ENCODE measurements at regions not wholly inside any gene's neighbourhood (a gene's known extent, or its start where the extent isn't known, plus 50 kb on each side); places are given as distances from the start of the nearest gene placed in this dataset.

GRCh38 chr18:60555625-60556024, 183.1 kb upstream of the MC4R start:
- no peak for DNase-seq

DNA sequence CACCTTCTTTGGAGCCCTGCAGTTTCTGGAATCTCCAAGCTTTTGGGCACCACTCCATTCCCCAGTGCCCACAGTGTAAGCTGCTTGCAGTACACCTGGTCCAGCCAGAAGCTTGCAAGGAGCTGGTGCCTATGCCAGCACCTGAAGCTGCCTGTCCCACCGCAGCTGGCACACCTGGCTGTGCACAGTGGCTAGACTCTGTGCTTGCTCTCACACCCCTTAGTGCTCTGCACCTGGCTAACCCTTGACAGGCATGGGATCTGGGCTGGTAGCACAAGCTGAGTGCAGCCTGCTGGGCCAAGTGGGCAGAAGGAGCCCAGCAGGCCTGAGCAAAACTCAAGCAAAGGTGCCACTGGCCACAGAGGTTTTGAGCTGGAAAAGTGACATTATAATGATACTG, 183.8 kb upstream of the MC4R start:
- no peak for DNase-seq

DNA sequence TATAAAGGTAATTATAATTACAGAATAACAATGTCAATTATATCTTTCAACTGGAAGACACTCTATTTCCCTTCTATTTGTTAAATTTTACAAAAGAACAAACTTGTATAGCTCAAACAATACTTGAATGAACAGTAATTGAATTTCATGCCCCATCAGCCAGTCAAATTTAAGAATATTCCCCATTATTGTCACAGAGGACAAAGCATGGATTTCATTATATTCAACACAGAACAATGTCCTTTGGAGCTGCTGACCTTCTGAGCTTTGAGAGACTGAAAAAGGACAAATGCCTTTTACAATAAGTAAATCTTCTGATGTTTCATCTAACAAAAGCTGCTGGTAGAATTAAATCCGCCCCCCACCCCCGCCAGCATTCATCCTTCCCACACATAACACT, 187.5 kb upstream of the MC4R start:
- DNase-seq, result no peak

- DNase-seq, result no peak
These were observed 190.5 kb upstream of the MC4R start for GRCh38 chr18:60563082-60563481.

DNA sequence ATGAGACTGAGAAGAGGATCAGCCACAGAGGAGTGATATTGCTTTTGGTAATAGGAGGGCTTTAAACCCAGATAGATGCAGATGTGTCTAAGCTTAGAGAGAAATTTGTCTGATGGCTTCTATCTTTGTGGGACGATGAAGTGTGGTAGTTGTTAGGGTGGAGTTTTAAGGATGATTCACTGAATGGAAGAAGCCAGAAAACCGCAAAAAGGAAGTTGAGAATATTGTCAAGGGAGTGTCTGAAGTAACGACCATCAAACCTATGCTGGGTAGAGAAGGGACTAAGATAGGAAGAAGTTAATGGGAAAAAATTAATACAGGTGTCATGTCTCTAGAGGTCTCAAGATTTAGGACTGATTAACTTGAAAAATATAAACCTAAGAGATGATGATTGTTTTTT, 195.6 kb upstream of the MC4R start:
- DNase-seq, result no peak

DNA sequence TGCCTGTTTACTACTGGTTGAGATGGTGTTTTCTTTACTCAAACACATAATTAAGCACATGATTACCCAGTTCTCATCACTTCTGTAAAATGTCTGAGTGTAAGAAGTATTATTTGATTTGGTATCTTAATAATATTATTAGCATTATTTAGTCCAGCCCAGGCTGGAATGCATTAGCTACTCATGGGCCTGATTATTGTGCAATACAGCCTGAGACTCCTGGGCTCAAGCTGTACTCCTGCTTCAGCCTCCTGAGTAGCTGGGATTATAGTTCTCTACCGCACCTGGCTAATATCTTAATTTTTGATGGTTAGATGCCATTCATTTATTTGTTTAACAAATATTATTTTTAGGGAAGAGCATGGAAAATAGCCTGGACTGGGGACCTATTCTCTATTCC, 197.6 kb upstream of the MC4R start:
- no peak for DNase-seq

DNA sequence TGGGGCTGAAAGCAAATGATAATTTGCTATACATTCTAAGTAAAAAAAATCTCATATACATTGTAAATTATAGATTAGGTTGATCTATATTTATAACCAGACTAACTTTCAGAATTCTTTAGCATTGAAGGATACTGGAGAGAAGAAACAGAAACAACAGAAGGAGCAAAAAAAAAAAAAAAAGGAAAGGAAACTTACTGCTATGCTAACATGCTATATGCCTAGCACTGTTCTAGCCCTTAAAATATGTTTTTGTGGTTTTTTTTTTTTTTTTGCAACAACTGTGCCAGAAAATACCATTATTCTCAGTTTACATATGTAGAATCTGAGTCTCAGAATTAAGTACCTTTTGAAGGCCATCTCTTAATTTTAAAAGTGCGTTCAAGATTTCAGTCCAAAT, 204.9 kb upstream of the MC4R start:
- DNase-seq, result no peak

DNA sequence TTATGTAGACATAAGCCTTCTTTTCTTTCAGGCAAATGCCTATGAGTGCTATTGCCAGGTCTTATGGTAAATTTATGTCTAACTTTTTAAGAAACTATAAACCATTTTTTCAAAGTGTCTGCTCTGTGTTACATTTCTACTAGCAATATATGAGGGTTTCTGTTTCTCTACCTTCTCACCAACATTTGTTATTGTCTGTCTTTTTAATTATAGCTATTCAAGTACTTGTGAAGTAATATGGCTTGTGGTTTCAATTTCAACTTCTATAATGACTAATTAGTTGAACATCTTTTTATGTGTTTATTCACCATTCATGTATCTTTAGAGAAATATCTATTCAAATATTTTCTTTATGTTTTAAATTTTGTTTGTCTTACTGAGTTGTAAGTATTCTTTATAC, 213.1 kb upstream of the MC4R start:
- DNase-seq, result no peak

DNA sequence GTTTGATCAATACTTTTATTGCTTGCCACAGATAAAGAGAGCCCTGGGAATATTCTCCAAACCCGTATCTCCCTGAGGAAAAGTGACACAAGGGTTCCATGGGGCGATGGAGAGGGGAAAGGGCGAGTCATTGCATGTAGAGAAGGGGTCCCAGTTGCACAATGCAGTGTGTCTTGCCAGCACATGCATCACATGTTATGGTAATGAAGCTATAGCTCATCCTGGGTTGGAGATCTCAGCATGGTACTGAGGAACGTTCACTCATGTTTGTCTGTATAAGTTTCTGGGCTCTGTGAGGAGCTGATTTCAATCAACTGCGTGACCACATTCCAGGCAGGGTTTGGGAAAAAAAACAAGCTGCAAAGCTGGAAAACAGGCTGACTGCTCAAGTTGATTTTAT, 220.7 kb upstream of the MC4R start:
- no peak for DNase-seq

- no peak for DNase-seq
These were observed 224.4 kb upstream of the MC4R start for GRCh38 chr18:60596928-60597327.

DNA sequence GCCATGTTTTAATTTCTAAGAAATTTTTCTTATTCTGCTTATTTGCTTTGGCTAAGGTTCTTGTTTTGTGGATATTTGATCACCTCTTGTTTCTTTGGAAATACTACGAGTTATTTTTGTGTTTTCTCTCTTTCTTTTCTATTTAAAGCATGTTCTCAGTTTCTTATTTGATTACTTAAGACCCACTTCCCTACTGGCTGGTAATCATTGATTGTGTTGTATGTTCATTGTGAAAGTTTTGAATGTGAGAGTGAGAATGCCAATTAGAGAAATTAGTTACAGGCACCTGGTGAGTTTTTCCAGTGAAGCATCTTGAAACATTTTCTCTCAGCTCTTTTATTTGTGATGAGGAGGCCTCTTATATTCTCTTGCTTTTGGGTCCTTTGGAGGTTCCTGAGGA, 226.7 kb upstream of the MC4R start:
- DNase-seq, result no peak

DNA sequence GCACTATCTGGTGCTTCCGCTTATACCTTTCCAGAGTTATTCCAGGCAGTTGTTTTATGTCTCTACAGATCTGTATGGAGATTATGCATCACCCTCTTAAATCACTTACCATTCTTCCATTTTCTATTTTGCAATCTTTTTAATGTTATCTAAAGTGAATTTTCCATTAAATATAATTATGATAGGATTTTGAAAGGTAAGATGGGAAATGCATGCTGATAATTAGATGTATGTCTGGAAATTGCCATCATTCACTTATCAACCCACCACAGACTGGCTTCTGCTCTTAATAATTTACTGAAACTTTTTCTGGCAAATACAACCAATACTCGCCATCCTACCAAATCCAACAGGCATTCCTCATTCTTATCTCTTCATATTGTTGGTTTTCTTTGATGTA, 227.4 kb upstream of the MC4R start:
- no peak for DNase-seq

GRCh38 chr18:60601249-60601648, 228.7 kb upstream of the MC4R start:
- DNase-seq, result no peak

- no peak for DNase-seq
These were observed 250.8 kb upstream of the MC4R start for GRCh38 chr18:60623331-60623730.

- no peak for DNase-seq
These were observed 251.6 kb upstream of the MC4R start for GRCh38 chr18:60624207-60624606.

DNA sequence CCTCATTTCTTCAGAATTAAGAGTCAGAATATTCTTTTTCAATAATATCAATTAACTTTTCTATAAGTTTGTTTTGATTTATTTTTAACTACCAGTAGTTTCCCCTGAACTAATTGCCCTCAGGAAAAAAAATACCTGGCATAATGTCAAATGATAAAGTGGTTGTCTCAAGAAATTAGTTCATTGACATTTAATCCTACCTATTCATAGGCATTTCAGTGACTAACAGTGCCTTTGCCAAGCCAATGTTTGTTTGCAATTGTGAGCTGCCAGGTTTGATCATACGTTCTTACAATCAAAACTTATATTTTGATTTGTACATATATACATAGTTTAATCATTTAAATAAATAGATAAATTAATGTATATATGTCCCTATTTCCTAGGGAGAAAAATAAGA, 267.3 kb upstream of the MC4R start:
- DNase-seq, result no peak

DNA sequence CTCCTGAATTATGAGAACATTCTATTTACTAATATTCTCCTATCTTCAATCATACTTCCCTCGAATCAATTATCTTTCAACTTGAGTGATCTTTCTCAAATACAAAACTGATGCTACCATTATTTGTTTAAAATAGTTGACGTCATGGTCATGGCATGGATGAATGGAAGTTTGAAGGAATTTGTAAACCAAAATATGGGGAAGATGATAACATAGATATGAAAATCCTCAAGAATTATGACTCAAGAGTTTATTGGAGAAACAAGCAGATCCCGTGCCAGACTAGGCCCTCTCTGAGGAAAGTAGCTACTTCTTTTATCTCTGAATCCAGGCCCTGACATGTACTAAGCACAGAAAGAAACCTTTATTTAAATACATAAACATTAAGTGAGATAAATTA, 270.4 kb upstream of the MC4R start:
- DNase-seq, result no peak

DNA sequence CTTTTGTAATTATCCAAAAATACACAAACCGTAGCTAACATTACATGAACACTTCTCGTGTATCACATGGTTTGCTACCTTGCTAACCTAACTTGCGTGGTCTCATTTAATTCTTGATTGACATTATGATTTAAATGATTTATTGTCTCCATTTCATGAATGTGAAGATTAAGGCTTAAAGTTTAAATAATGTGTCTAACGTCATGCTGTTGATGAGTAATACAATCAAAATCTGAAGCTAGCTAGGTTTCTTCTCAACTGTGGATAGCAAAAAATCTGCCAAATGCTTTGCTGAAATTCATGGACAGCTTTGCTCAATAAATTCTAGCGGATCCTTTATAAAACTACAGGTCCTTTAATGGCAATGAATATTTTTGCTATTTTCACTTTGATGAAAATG, 274.1 kb upstream of the MC4R start:
- DNase-seq, result no peak

DNA sequence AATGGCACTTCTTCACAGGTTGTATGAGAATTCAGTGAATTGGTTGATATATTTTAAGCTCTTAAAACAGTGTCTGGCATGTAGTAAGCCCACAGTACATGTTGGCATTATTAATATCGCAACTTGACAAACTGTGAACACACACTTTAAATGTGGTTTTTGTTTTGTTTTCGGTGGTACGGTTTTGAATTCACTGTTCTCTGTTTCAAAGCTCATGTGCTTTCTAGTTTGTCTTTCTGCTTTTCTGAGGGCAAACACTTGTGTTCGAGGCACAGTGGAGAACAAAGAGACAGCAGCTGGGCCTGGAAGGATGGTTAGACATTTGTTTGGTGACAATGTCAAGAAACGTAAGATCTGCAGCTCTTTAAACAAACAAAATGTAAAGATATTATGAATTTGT, 276.5 kb upstream of the MC4R start:
- no peak for DNase-seq

GRCh38 chr18:60649842-60650536, 277.4 kb upstream of the MC4R start:
- DNase-seq, result no peak

DNA sequence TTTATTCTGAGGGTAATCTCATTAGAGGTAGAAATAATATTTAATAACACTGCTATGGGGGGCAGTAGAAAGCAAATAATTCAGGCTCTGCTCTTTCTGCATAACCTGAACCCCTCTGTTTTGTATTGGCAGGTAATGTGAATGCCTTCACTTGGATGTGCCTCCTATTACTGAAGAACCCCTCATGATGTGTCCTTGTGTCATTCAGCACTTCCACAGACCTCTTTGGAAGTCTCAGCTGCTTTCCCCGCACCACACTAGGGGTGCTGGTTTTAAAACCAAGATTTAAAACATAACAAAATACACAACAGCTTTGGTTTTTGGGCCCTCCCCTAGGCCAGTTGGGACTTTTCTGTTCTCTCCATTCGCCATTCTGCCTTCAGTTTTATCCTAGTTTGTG, 281.7 kb upstream of the MC4R start:
- no peak for DNase-seq

DNA sequence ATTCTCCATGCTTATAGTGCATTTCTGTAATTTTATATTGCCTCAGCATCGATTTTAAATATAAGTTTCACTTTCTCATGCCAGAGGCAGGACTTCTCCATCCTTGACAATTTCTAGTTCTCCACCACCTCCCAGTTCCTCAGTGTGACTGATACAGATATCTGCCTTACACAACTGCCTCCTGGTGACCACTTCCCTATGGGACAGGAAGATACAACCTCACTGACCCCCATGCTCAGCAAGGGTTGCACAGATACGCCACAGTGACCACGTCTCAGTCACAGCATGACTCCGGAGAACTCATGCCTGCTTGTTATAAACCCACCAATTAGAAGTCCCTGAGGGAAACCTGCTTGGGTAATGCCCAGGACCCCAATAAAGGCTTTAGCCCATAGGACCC, 284.0 kb upstream of the MC4R start:
- no peak for DNase-seq

DNA sequence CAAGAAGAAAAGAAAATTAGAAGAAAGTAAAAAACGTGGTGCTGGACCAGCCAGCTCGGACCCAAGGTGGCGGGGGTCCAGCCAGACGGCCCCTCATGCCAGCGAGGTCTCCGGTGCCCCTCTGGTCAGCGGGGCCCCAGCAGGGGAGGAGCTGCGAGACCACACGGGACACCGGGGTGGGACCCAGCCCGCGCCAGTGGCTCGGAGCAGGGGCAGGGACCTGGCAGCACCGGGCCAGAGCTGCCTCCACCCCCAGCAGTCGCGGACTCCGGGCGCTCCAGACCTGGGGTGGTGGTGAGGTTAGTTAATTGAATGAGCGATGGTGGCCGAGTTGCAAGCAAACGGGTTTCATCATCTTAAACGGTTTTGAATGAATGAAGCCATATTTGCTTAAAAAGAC, 289.9 kb upstream of the MC4R start:
- no peak for DNase-seq

DNA sequence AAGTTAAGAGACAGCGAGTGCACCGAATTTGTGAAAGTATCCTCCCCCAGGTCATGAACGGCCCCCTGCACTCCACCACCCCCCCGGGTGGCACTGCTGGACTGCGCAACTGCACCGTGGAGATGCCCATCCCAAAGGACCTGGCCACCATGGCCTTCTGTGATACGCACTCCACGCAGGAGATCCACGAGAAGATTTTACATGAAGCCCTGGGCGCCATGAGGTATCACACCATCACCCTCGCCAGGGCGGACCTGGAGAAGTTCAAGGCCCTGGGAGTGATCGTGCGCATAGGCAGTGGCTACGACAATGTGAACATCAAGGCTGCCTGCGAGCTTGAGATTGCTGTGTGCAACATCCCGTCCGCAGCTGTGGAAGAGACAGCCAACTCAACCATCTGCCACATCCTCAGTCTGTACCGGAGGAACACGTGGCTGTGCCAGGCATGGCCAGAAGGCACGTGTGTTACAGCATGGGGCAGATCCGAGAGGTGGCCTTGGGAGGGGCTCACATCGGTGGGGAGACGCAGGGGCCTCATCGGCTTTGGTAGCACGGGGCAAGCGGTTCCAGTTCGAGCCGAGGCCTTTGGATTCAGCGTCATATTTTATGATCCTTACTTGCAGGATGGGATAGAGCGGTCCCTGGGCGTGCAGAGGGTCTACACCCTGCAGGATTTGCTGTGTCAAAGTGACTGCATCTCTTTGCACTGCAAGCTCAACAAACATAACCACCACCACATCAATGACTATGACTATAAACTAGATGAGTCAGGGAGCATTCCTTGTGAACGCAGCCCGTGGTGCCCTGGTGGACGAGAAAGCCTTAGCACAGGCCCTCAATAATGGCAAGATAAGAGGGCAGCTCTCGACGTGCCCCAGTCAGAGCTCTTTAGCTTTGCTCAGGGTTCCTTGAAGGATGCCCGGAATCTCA, 290.8 kb upstream of the MC4R start:
- no peak for DNase-seq

GRCh38 chr18:60664736-60665135, 292.2 kb upstream of the MC4R start:
- no peak for DNase-seq

All from DMS79 treated with DMSO at 0.1 percent for 48 hours (cell line).